ENCODE measurements at regions not wholly inside any gene's neighbourhood (a gene's known extent, or its start where the extent isn't known, plus 50 kb on each side); places are given as distances from the start of the nearest gene placed in this dataset.

- no peak for TF ChIP-seq CTCF (IDR thresholded peaks at IDR 0.05)
- ATAC-seq (ENCODE audit: low FRiP score): no peak
- DNase-seq (ENCODE audit: low spot score): no peak
Observed at GRCh38 chr4:104966349-104967033, 180.2 kb upstream of the TET2 start.

GRCh38 chr4:104967034-104967401 is 179.7 kb upstream of the TET2 start:
- ATAC-seq (ENCODE audit: low FRiP score): no peak

GRCh38 chr4:104969394-104970082 is 177.1 kb upstream of the TET2 start:
- TF ChIP-seq CTCF (IDR thresholded peaks at IDR 0.05): no peak
- no peak for DNase-seq (ENCODE audit: low spot score)
- peak; percentile 84 for ATAC-seq (ENCODE audit: low FRiP score)

More at GRCh38 chr4:104967034-104967401, 179.7 kb upstream of the TET2 start:
- no peak for DNase-seq (ENCODE audit: low spot score)
- TF ChIP-seq CTCF (IDR thresholded peaks at IDR 0.05): no peak

- DNase-seq (ENCODE audit: low spot score) (no peak), ATAC-seq (ENCODE audit: low FRiP score) (no peak)
- TF ChIP-seq CTCF (IDR thresholded peaks at IDR 0.05): no peak
Observed at GRCh38 chr4:104971462-104971861, 175.2 kb upstream of the TET2 start.

DNA sequence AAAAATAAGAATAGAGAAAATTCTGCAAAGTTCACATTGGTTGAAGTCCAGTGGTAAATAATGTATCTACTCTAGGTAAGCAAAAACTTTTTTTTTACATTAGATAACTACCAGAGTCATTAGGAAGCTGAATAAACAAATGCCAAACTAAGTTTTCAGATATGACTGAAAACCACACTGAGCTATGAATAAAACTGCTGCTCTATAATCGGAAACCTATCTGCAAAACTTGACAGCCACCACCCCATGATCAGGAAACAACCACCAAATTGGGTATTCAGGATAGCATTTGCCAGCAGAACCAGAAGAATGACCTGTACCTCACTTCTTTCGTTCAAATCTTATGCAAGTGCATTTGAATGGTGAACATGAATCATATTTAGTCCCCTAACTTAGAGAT is 173.0 kb upstream of the TET2 start:
- ATAC-seq (ENCODE audit: low FRiP score) (no peak), DNase-seq (ENCODE audit: low spot score) (no peak)
- no peak for TF ChIP-seq CTCF (IDR thresholded peaks at IDR 0.05)

DNA sequence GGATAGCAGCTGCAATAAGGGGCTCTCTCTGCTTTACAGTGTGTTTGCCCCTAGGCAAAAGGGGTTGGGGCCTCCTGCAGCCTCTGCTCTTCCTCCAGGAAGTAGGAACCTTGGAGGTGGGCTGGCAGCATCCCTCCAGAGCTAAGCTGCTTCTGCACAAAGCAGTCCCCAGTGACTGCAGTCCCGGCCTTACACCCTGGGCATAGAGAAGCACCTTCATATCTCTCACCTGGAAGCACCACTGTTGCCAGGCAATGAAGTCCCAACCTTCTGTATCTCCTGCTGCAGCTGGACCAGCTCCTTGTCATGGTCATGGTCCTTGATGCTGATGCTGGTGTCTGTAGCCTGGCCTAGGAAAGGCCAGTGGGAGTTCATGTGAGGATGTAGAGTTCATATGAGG is 171.1 kb upstream of the TET2 start:
- no peak for TF ChIP-seq CTCF (IDR thresholded peaks at IDR 0.05)
- DNase-seq (ENCODE audit: low spot score) (no peak), ATAC-seq (ENCODE audit: low FRiP score) (no peak)

DNA sequence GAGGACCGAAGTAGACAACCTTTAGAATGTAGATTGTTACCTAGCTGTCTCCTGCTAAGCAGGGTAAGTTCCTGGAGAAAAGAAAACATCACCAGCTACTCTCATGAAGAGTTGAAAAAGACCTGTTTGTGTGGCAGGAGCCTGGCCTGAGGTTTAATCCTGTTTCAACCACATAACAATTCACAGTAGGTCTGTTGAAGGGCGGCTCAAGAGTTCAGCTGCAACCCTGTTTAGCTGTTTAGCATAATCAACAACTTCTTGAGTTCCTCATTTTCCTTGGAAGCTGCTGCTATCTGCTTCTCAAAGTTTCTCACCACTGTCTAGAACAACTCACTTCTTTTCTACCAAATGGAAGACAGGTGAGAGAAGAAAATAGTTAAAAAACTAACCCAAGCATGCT is 170.4 kb upstream of the TET2 start:
- no peak for TF ChIP-seq CTCF (IDR thresholded peaks at IDR 0.05)
- DNase-seq (ENCODE audit: low spot score): no peak
- no peak for ATAC-seq (ENCODE audit: low FRiP score)

Data from omental fat pad (tissue), 3 donors.